Heart right ventricle (tissue), 16 donors: ENCODE measurements at regions not wholly inside any gene's neighbourhood (a gene's known extent, or its start where the extent isn't known, plus 50 kb on each side); places are given as distances from the start of the nearest gene placed in this dataset.

ENCODE experiments used
- ATAC-seq, 8 donors: fragments of 200-7000 bp; cut with Tn5 transposase; one replicate each; pipeline ENCODE4 v1.9.1; 2020; ENCODE audit warnings: mild to moderate bottlenecking in 8 of 8, moderate library complexity in 8 of 8, moderate number of reproducible peaks in 1 of 8
- DNase-seq, 2 donors: peaks; one replicate each; pipeline ENCODE4 v3.0.0-alpha.2; 2020
- H3K27ac ChIP-seq, 10 donors: fragments of 200-600 bp; sonication (generic) in 2 of 10; one replicate each; pipeline versions ENCODE4 v1.5.0 to v1.8.0; 2020 to 2022; ENCODE audit warnings: mild to moderate bottlenecking in 3 of 10
- H3K27me3 ChIP-seq, 7 donors: fragments of 200-600 bp; one replicate each; pipeline ENCODE4 v1.8.0; 2021 to 2022; ENCODE audit warnings: mild to moderate bottlenecking in 2 of 7
- H3K36me3 ChIP-seq, 9 donors: fragments of 200-600 bp; sonication (generic) in 1 of 9; one replicate each; pipeline versions ENCODE4 v1.5.0 to v1.8.0; 2020 to 2022; ENCODE audit warnings: mild to moderate bottlenecking in 2 of 9
- H3K4me1 ChIP-seq, 9 donors: fragments of 200-600 bp; sonication (generic) in 1 of 9; one replicate each; pipeline versions ENCODE4 v1.5.0 to v1.8.0; 2020 to 2022; ENCODE audit warnings: mild to moderate bottlenecking in 4 of 9
- H3K4me3 ChIP-seq, 10 donors: fragments of 200-600 bp; sonication (generic) in 2 of 10; one replicate each; pipeline versions ENCODE4 v1.5.0 to v1.8.0; 2020 to 2022; ENCODE audit warnings: mild to moderate bottlenecking in 7 of 10, moderate library complexity in 2 of 10
- H3K9me3 ChIP-seq, 11 donors: fragments of 200-600 bp in 10 of 11; sonication (generic) in 2 of 11; one replicate each; pipeline versions ENCODE4 v1.5.0 to v1.8.0; 2013 to 2022; ENCODE audit warnings: mild to moderate bottlenecking in 2 of 11, control low read depth in 1 of 11, moderate library complexity in 1 of 11
- CTCF ChIP-seq, 9 donors: fragments of 200-600 bp; sonication (generic) in 2 of 9; IDR thresholded peaks; one replicate each; pipeline versions ENCODE4 v1.5.0 to v1.8.0; 2021 to 2022; ENCODE audit warnings: antibody characterized with exemption in 9 of 9, mild to moderate bottlenecking in 5 of 9, moderate library complexity in 1 of 9
- WGBS, 2 donors: extraction: QIAGEN DNeasy Blood & Tissue Kit; methylation state at CpG; one replicate each; pipeline ENCODE4 v1.1.7; 2013; ENCODE audit warnings: inconsistent platforms in 1 of 2; 5-methylcytosine and 5-hydroxymethylcytosine counted together
- intact Hi-C, 10 donors: fragments of 100-400 bp; cut with DNase I; formaldehyde crosslinking; loops; one replicate each; pipeline versions ENCODE4 v1.11.1 to v1.14.2; 2022
- donor health status: Arrhythmogenic right ventricular cardiomyopathy.
- donor health status: ischemic (EF 13 %, LVEDD 7.1; RV severe dilation, severe dysfunction).
- donor health status: healthy with polysubstance abuse.
- donor health status: DM: no; HTN: yes; CAD: no.
- donor health status: DM: no; HTN: no; CAD: no.
- donor health status: ischemic (EF 25% LVEDD 6.9; RV normal size, moderate dysfunction).
- donor health status: ischemic (EF 25% LVEDD 5.7; RV mildly dilated, moderate dysfunction).
- donor health status: healthy.
- donor health status: DM: yes; HTN: yes; CAD: no.
- donor health status: Ischemic cardiomyopathy.
- donor health status: ischemic (EF 35%, LVEDD 5.7; RV mildly dilated, moderate dysfunction).
- donor health status: nonischemic (EF 11% LVEDD 7.7; RV severe dilation, severe dysfunction).
- donor health status: DM: yes; HTN: yes; CAD: no.
- donor health status: PGD.
- donor health status: ischemic (EF 29% LVEDD 5.4; RV normal size, mild dysfunction).
- donor health status: nonischemic (EF 23%, LVEDD 6.1; RV moderate dilation, normal function).

GRCh38 chr6:139663996-139664395 is 289.5 kb upstream of the CITED2 start:
- intact Hi-C loops, result no loop called here
- no peaks in the 10 kb centered on the region for H3K27me3 ChIP-seq
- no peak overlapping the region for H3K27ac ChIP-seq
- H3K9me3 ChIP-seq, result peaks cover 0 to 34% (median 8%) of the 10 kb centered on the region in 11 donors
- no peaks in the 10 kb centered on the region for H3K4me1 ChIP-seq
- no peaks in the 10 kb centered on the region for H3K36me3 ChIP-seq
- ATAC-seq, result no peak
- DNase-seq, result no peak
- 95 to 99% methylated on average over 1 of the region's 1 CpG for WGBS, 2 donors
- no peak for TF ChIP-seq CTCF (IDR thresholded peaks at IDR 0.05)
- H3K4me3 ChIP-seq, result no peak overlapping the region

- no peaks in the 10 kb centered on the region for H3K36me3 ChIP-seq
- intact Hi-C loops, result no loop called here
Measured at GRCh38 chr6:139659711-139660110, 285.3 kb upstream of the CITED2 start.

GRCh38 chr6:139659196-139659595 is 284.7 kb upstream of the CITED2 start:
- no peak overlapping the region for H3K4me3 ChIP-seq
- DNase-seq, result no peak
- ATAC-seq, result no peak
- 92 to 95% methylated on average over 3 of the region's 3 CpGs for WGBS, 2 donors
- H3K4me1 ChIP-seq, result no peaks in the 10 kb centered on the region
- no peak overlapping the region for H3K27ac ChIP-seq
- H3K9me3 ChIP-seq, result peaks cover 0 to 12% (median 0%) of the 10 kb centered on the region in 11 donors
- intact Hi-C loops, result no loop called here
- no peaks in the 10 kb centered on the region for H3K36me3 ChIP-seq
- no peaks in the 10 kb centered on the region for H3K27me3 ChIP-seq
- TF ChIP-seq CTCF (IDR thresholded peaks at IDR 0.05), result no peak

More at GRCh38 chr6:139659711-139660110, 285.3 kb upstream of the CITED2 start:
- no peak for ATAC-seq
- H3K27me3 ChIP-seq, result no peaks in the 10 kb centered on the region
- TF ChIP-seq CTCF (IDR thresholded peaks at IDR 0.05), result no peak
- H3K4me3 ChIP-seq, result no peak overlapping the region
- no peak overlapping the region for H3K27ac ChIP-seq
- no peak for DNase-seq
- H3K4me1 ChIP-seq, result no peaks in the 10 kb centered on the region
- peaks cover 0 to 16% (median 0%) of the 10 kb centered on the region in 11 donors for H3K9me3 ChIP-seq
- WGBS, 2 donors, result 69 to 75% methylated on average over 2 of the region's 2 CpGs

- H3K4me3 ChIP-seq, result no peak overlapping the region
- ATAC-seq, result no peak
- no peaks in the 10 kb centered on the region for H3K27me3 ChIP-seq
Measured at GRCh38 chr6:139657119-139657518, 282.7 kb upstream of the CITED2 start.

More at GRCh38 chr6:139657119-139657518, 282.7 kb upstream of the CITED2 start:
- Histone ChIP-seq H3K27ac (no peak overlapping the region), H3K9me3 (no peaks in the 10 kb centered on the region), H3K36me3 (no peaks in the 10 kb centered on the region), H3K4me1 (no peaks in the 10 kb centered on the region)
- 88 to 98% methylated on average over 1 of the region's 1 CpG for whole genome bisulfite sequencing, 2 donors
- intact Hi-C loops, result no loop called here
- no peak for DNase-seq
- TF ChIP-seq CTCF (IDR thresholded peaks at IDR 0.05), result no peak
